Lung microvascular endothelial cell (primary cell): ENCODE measurements at regions not wholly inside any gene's neighbourhood (a gene's known extent, or its start where the extent isn't known, plus 50 kb on each side); places are given as distances from the start of the nearest gene placed in this dataset.
"Not testable (repeated sequence)": the region's sequence is repeated elsewhere in the genome, so short reads cannot be mapped to it uniquely, and the experiment has no call there.

ENCODE experiments used
- DNase-seq, 2 donors: peaks; one replicate each; pipeline versions ENCODE4 v3.0.0 to v3.0.0-alpha.2; 2010; ENCODE audit warnings: low read depth in 2 of 2

DNA sequence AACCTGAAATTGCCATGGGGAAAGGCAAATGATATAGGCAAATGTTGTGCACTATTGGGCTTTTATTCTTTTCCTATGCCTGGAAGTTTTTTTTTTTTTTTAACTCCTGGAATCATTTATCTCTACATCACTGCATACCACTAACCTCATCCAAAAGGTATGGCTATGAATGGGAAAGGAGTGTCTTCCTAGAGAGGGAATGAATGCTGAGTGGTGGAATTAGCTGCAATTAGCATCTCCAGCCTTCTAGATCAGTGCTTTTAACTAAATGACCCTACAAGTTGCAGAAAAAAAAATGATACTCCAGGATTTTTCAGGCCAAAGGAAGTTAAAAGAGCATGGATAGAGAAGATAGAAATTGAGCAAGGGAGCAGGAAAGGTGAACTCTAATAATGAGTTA lies 429.8 kb upstream of the PDZRN3 start:
- DNase-seq = no peak

DNA sequence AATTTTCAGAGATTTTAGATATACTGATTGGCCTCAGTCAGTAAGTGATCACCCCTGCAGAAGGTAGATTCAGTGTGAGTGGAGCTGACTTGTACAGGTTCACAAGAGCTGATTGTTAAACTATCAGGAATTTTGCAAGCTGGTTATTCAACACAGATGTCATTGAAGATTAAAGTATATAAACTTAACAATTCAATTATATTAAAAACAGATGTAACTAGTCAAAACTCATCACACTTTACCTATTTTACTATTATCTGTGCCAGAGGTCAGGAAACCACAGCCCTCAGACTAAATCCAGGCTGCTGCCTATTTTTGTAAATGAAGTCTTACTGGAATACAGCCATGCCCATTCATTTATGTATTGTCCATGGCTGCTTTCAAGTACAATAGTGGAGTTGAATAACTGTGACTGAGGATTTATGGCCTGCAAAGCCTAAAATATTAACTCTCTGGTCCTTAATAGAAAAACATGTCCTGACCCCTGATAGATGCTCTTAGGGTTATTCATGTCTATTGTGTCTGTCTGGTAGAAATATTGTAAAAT lies 429.3 kb upstream of the PDZRN3 start:
- DNase-seq = no peak

DNA sequence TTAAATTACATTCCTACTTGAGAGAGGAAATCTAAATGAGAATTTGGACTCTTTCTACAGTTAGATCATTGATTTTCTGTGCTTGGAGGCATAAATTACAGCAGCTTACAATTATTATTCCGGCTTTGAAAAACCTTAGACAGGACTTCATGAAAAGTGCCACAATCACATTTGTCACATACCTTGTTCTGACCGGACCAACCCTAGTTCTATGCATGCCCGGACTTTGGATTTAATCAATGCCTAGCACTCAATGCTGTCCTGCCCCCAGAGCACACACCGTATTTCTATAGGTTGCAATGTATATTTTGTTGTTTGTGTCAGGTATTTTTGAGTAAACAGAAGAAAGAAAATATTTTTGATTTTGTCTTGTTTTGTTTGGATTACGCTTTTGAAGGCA lies 424.7 kb upstream of the PDZRN3 start:
- DNase-seq = no peak

DNA sequence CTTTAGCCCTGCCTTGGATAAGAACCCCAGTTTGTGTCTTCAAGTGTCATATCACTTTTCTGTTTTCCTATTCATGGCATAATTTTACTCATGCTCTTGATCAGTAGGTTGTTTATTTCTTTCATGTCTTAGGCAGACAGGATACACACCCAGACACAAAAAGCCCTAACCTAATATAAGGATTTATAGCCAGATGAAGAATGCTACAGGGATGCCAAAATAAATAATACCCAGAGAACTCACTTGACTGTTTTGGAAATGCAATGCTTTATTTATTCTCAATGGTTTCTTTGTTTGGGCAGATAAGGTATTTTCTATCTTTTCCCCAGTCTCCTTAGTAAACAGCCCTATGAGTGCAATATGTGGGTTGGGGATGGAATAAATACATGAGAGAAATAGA lies 424.0 kb upstream of the PDZRN3 start:
- DNase-seq = no peak

DNA sequence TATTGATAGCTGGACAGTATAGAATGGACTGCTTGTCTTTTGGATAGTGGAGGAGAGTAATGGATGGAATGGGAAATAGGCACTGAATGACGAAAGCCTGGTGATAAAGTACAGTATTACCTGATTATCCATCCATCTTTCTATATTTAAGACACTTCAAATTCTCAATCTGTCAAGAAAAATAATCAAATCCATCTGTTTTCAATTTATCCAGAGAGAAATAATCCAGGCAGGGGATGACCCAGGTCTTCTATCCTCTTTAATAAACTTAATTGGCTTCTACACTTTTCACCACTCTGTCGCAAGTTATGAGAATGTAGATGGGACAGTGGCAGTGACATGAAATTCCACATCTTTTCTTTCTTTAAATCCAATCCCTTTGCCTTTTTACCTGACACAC lies 420.3 kb upstream of the PDZRN3 start:
- no peak for DNase-seq

DNA sequence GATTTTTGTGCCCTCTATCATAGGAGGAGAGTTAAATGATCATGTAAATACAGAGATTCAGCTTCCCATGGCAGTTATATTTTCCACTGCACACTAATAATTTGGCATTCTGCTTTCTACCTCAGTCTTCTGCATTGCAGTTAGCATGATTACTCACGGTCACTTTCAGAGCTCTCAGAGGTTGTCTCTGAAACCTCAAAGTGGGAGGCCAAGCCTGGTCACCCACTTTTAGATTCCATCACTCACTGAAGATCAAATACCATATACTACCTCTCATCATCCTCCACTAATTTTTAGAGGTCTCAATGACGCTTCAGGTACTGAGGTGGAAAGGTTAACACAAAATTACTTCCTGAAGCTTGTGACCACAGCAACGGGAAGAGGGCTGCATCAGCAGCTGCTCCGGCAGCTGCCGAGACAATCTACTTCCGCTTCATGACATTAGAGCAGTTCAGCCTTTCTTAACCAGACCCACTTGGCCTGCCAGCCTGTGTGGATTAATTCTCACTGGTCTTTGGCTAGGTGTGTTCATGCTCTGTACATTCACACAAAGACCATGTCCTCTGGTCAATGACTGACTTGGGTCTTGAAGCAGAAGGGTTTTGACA lies 416.4 kb upstream of the PDZRN3 start:
- no peak for DNase-seq

DNA sequence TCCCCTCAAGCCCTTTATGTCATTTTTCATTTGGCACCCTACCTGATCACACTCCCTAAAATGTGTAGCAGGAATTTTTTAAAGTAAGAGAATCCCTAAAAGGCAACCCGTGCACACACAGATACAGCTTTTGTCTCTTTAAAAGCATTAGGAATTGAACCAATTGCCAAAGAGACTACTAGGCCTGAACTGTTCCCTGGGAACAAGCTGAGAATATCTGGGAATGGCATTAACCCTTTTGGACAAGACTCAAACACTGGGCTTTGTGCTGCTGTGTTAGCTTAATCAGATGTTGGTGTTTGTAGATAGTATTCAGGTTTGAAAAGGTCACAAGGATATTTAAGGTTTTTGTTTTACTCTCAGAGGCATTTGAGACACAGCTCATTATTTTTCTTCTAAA lies 414.4 kb upstream of the PDZRN3 start:
- DNase-seq = no peak

DNA sequence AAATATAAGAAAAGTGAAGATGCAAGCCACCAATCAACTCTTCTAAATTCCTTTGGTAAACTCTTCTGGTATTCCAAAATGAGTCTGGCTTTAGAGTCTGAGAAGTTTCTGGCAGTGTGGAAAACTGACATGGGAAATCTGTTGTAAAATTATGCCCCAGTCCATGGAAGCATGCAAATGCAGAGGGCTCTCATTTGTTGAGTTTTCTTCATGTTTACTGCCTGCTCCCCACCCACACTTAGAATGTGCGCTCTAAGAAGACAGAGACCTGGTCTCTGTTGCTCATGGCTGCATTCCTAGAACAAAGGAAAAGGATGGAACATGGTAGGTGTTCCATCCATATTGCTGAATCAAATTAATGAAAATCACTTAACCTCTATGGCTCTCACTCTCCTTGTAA lies 411.8 kb upstream of the PDZRN3 start:
- no peak for DNase-seq

DNA sequence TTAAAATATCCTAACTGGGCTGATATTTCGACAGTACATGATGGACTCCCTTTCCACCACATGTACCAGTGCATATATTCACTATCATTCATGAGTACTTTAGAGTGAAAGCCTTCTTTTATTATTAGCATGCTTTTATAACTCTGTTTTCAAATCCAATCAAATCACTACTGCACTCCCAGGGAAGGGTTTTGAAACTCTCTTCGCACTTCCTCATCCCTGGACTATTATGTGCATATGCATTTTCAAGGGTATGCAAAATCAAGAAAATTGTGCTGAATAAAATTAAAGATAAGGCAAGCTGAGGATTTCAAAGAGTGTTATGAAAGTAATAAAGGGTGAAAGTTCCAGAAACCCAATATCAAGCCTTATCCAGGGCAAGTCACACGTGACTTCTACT lies 411.4 kb upstream of the PDZRN3 start:
- no peak for DNase-seq

DNA sequence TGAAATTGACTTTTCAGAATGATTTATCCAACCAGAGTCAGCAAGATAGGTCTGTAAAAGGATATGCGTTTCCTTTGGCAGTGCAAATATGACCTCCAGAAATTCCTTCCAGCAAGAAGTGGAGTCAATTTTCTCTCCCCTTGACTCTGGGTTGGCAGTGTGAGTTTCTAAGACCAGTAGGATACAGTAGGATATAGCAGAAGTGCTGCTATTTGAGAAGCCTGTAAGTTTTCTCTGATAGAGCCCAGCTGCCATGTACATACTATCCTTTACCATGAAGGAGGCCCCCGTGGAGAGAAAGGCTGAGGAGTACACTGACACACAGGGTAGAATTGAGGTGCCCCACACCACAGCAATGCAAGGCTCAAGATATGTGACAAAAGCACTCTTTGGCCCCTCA lies 409.1 kb upstream of the PDZRN3 start:
- no peak for DNase-seq

DNA sequence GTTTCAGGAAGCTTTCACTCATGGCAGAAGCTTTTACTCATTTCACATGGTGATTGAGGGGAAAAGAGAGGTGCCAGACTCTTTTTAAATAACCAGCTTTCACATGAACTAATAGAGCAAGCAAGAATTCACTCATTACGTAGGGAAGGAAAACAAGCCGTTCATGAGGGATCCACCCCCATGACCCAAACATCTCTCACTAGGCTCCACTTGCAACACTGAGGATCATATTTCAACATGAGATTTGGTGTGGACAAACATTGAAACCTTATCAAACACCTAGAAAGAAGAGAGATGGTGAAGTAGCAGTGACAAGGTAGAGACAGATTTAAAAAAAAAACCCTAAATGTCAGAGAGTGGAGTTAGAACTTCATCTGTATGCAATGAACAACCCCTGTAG lies 408.6 kb upstream of the PDZRN3 start:
- no peak for DNase-seq

DNA sequence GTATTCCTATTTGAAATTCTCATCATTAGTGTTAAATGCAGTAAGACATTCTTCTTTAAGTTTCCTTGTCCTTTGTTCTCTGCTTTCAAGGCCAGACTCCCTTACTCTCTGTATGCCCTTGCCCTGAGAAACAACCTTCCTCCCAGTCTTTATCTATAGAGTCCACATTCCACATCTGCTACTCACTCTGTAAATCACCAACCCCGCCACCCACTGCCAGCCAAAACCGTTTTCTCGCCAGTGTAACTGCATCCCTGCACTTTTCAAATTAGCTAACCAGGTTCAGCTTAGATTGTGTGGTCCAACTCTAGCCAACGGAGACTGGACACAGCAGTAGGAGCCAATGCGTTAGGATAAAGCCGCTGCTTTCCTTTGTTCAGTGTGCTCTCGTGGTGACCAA lies 402.4 kb upstream of the PDZRN3 start:
- no peak for DNase-seq

DNA sequence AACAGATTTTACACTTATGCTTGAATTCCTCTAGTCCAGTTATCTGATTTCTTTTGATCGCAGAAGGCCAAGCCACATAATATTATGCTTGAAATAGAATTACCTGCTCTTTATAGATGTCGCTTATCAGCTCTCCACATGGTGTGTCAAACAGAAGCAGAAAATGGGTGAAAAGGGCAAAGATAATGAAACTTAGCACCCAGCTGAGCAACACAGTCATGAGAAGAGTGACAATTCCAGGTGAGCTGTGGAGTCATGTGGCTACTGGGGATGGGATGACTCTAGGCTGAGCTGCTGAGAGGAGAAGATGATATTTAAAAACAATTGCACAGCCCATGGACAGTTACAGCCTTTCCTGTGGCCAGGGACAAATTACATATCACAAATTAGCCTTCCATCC lies 398.7 kb upstream of the PDZRN3 start:
- DNase-seq = no peak

DNA sequence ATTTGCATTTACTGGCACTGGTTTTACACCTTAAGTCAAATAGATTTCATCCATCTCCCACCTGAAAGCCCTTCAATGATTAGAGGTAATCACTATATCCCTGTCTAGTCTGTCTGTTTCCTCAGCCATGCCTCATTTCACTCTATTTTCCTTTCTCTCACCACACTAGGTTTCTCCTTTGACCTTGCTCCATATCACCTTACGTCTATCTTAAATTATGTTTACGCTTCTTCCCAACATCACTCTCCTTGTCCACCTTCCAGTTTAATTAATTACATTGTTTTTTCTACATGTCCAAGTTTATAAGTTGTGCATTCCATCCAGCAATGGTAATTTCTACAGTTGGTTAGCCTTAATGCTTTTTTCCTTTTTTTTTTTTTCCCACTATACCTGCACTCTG lies 396.7 kb upstream of the PDZRN3 start:
- no peak for DNase-seq

DNA sequence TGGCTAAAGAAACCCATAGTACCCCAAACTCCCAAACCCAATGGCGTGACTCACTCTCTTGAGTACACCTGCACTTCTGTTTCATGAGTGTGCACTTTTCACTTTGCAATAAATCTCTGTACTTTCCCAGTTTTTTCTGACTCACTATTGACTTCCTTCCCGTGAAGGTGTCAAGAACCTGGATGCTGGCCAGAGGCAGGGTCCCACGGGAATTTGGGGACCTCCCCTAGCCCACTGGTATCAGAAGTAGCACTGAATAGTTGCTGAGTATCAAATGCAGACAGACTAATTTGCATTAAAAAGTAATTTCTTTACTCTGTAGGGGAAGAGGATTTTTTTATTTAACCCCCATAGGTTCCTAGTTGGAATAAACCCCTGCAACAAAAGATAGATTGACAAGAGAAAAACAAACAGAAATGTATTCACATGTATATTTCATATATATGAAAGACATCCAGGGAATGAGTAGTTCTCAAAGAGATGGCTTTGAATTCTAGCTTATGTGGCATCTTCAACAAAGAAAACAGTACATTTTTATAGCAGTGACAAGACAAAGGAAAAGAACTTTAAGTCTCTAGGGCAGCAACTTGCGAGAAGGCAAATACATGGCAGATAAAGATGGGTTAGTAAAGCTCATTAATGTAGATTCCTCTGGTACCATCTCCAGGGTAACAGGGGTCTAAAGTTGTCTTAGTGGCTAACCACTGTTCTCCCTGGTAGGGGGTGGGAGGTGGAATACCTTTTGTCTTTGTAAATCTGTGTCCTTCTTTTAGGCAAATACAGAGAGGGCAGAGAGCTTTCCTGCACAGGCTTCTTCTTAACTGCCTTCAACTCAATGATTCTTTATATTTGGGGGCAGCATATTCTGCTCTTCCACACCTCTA lies 385.5 kb upstream of the PDZRN3 start:
- DNase-seq = no peak

DNA sequence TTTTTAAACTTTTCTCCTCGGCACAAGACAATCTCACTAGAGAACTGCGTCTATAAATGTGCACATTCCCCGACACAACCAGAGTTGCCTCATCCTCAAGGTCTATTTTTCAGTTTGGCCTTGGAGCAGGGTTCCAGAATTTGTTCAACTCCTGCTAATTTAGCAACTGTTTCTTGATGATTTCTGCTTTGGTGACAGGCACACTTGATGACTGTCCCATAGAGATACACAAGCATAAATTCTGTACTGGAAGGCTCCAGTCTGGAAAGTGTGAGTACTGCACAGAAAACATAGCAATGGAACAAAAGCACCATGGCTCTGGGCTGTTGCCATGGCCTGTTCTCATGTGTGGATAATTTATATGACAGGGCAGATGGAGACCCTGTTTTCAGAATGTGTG lies 379.6 kb upstream of the PDZRN3 start:
- no peak for DNase-seq

DNA sequence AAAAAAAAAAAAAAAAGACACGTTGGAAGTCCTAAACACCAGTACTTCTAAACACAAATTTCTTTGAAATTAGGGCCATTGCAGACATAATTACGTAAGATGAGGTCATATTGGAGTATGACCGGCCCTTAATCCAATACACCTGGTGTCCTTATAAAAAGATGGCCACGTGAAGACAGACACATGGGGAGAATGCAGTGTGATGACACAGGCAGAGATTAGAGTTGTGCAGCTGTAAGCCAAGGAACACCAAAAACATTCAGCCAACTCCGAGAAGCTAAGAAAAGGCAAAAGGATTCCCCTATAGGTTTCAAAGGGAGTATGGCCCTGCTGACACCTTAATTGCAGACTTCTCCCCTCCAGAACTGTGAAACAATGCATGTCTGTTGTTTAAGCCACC lies 379.0 kb upstream of the PDZRN3 start:
- DNase-seq = no peak

DNA sequence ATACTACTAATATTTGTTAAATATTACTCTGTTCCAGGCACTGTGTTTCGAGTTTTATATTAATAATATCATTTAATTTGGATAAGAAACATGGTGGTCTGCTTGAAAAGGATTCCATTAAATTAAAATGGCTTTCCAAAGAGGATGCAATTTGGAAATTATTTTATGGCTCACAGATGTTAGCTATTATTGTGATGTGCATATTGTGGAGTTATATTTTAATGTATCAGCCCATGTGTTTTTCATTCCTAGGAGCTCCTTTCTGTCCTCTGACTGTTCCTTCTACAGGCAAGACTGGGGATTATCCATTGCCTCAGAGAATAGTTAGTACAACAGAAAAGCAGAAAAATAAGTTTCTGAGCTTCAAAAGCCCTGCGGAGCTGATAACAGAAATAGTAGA lies 376.7 kb upstream of the PDZRN3 start:
- no peak for DNase-seq

DNA sequence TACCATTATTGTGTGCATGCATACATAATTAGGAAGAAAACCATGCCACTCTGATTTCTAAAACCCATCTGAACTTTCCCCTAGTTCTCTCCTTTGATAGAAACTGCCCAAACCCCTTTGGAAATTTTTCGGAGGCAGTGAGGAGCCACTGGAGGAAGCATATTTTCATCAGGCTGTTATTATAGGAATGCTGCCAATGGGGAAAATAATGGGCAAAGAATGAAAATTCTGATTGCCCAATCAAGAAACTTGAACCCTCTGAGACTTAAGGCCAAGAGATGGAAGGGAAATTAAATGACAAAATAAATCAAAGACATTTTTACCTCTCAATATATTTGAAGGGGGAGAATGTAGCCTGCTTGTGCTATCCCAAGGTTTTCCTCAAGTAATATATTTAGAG lies 376.0 kb upstream of the PDZRN3 start:
- DNase-seq = no peak

DNA sequence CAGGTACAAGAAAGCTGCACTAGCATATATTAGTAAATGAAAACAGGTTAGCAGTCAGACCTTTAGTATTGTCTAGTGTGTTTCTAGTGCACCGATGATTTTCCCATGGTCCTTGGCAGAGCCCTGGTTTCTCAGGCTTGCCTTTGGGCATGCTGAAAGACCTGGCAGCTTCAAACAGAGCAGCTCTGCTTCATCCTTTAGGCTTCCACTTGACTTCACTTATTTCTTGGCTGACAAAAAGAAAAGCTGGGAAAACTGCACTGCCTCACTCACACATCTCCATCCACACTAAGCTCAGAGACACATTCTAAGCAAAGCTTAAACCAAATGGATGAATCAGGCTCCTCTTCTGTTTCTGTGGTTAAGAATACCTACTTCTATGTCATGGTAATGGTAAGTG lies 374.8 kb upstream of the PDZRN3 start:
- no peak for DNase-seq

DNA sequence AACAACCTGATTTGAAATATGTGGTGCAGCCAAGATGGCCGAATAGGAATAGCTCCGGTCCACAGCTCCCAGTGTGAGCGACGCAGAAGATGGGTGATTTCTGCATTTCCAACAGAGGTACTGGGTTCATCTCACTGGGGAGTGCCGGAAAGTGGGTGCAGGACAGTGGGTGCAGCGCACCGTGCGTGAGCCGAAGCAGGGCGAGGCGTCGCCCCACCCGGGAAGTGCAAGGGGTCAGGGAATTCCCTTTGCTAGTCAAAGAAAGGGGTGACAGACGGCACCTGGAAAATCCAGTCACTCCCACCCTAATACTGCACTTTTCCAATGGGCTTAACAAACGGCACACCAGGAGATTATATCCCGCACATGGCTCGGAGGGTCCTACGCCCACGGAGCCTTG lies 365.9 kb upstream of the PDZRN3 start:
- not testable (repeated sequence) for DNase-seq

DNA sequence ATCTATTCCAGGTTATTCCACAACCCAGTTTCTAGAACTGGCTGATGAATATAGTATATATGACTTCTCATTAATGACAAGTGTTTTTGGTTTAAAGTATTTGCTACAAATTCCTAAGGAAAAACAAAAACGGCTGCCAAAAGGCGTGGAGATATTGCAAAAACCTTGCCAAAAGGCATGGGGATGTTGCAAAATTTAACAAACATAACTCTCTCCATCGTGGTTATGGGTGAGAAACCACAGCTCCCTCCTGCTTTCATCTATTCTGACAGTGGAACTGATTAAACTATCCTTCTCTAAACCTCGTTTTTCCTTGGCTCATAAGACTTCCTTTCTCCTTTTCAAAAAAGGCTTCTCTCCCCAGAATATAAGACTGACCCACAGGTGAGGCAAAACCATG lies 342.0 kb upstream of the PDZRN3 start:
- no peak for DNase-seq

DNA sequence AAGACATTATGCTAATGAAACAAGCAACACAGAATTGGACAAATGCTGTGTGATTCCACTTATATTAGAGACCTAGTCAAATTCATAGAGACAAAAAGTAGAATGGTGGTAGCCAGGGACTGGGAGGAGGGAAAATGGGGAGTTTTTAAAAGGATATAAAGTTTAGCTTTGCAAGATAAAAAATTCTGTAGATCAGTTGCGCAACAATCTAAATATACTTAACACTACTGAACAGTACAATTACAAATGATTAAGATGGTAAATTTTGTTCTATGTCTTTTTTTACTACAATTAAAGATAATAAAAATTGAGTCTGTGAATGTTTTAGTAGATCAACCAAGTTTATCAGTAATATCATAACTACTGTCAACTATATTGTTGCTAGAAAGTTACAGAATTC lies 340.1 kb upstream of the PDZRN3 start:
- DNase-seq = no peak
